ENCODE measurements at regions not wholly inside any gene's neighbourhood (a gene's known extent, or its start where the extent isn't known, plus 50 kb on each side); places are given as distances from the start of the nearest gene placed in this dataset.

GRCh38 chr11:39668640-39669039 lies 1790.8 kb downstream of the LRRC4C start:
- Mint-ChIP-seq H3K27ac (ENCODE audit: unreplicated experiment) (no peak overlapping the region), H3K9me3 (ENCODE audit: unreplicated experiment) (peaks cover 2% of the 10 kb centered on the region), H3K4me1 (ENCODE audit: low read depth, unreplicated experiment) (no peaks in the 10 kb centered on the region), H3K36me3 (ENCODE audit: unreplicated experiment) (no peaks in the 10 kb centered on the region), H3K4me3 (ENCODE audit: unreplicated experiment) (no peak overlapping the region), H3K27me3 (ENCODE audit: unreplicated experiment) (peaks cover 4% of the 10 kb centered on the region)
- TF ChIP-seq, protein P1, sequence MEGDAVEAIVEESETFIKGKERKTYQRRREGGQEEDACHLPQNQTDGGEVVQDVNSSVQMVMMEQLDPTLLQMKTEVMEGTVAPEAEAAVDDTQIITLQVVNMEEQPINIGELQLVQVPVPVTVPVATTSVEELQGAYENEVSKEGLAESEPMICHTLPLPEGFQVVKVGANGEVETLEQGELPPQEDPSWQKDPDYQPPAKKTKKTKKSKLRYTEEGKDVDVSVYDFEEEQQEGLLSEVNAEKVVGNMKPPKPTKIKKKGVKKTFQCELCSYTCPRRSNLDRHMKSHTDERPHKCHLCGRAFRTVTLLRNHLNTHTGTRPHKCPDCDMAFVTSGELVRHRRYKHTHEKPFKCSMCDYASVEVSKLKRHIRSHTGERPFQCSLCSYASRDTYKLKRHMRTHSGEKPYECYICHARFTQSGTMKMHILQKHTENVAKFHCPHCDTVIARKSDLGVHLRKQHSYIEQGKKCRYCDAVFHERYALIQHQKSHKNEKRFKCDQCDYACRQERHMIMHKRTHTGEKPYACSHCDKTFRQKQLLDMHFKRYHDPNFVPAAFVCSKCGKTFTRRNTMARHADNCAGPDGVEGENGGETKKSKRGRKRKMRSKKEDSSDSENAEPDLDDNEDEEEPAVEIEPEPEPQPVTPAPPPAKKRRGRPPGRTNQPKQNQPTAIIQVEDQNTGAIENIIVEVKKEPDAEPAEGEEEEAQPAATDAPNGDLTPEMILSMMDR (IDR thresholded peaks at IDR 0.05; ENCODE audit: partially characterized antibody, unreplicated experiment), result no peak
- no peak for DNase-seq

- Mint-ChIP-seq H3K27ac (ENCODE audit: unreplicated experiment) (no peak overlapping the region), H3K36me3 (ENCODE audit: unreplicated experiment) (no peaks in the 10 kb centered on the region), H3K9me3 (ENCODE audit: unreplicated experiment) (peaks cover 2% of the 10 kb centered on the region), H3K4me1 (ENCODE audit: low read depth, unreplicated experiment) (no peaks in the 10 kb centered on the region), H3K4me3 (ENCODE audit: unreplicated experiment) (no peak overlapping the region), H3K27me3 (ENCODE audit: unreplicated experiment) (peaks cover 5% of the 10 kb centered on the region)
- TF ChIP-seq, protein P1 (IDR thresholded peaks at IDR 0.05; ENCODE audit: partially characterized antibody, unreplicated experiment), result no peak
- DNase-seq, result no peak
These were observed 1795.4 kb downstream of the LRRC4C start for GRCh38 chr11:39664023-39664422.

GRCh38 chr11:39661890-39662289 lies 1797.6 kb downstream of the LRRC4C start:
- TF ChIP-seq, protein P1 (IDR thresholded peaks at IDR 0.05; ENCODE audit: partially characterized antibody, unreplicated experiment), result no peak

GRCh38 chr11:39651857-39652461 lies 1807.5 kb downstream of the LRRC4C start:
- no peaks in the 10 kb centered on the region for H3K9me3 Mint-ChIP-seq (ENCODE audit: unreplicated experiment)
- no peak overlapping the region for H3K4me3 Mint-ChIP-seq (ENCODE audit: unreplicated experiment)
- no peaks in the 10 kb centered on the region for H3K36me3 Mint-ChIP-seq (ENCODE audit: unreplicated experiment)
- TF ChIP-seq, protein P1 (IDR thresholded peaks at IDR 0.05; ENCODE audit: partially characterized antibody, unreplicated experiment), result no peak
- H3K4me1 Mint-ChIP-seq (ENCODE audit: low read depth, unreplicated experiment), result no peaks in the 10 kb centered on the region
- no peak for DNase-seq
- H3K27ac Mint-ChIP-seq (ENCODE audit: unreplicated experiment), result no peak overlapping the region
- H3K27me3 Mint-ChIP-seq (ENCODE audit: unreplicated experiment), result no peaks in the 10 kb centered on the region

More at GRCh38 chr11:39661890-39662289, 1797.6 kb downstream of the LRRC4C start:
- DNase-seq, result no peak
- no peaks in the 10 kb centered on the region for H3K9me3 Mint-ChIP-seq (ENCODE audit: unreplicated experiment)
- no peak overlapping the region for H3K4me3 Mint-ChIP-seq (ENCODE audit: unreplicated experiment)
- H3K27ac Mint-ChIP-seq (ENCODE audit: unreplicated experiment), result no peak overlapping the region
- no peaks in the 10 kb centered on the region for H3K4me1 Mint-ChIP-seq (ENCODE audit: low read depth, unreplicated experiment)
- peaks cover 1% of the 10 kb centered on the region for H3K27me3 Mint-ChIP-seq (ENCODE audit: unreplicated experiment)
- H3K36me3 Mint-ChIP-seq (ENCODE audit: unreplicated experiment), result no peaks in the 10 kb centered on the region

DNA sequence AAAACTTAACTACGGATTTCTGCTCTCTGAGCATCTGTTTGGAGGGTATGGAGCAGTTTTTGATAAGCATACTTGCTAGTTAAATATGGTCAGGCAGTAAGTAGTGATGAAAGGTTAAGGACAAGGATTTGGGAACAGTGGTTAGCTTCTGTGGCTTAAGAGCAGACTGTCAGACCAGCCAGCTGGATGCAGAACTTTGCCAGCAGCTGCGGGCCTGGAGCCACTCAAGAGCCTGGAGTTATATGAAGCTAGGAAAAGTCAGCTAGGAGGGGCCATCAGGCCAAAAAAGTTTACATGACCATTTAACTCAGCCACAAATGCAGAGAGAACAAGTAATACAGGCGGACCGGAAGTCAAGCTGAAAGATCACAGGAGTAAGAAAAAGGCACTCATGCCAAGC lies 1817.7 kb downstream of the LRRC4C start:
- Mint-ChIP-seq H3K36me3 (ENCODE audit: unreplicated experiment) (no peaks in the 10 kb centered on the region), H3K27ac (ENCODE audit: unreplicated experiment) (no peak overlapping the region), H3K4me1 (ENCODE audit: low read depth, unreplicated experiment) (no peaks in the 10 kb centered on the region), H3K27me3 (ENCODE audit: unreplicated experiment) (no peaks in the 10 kb centered on the region), H3K9me3 (ENCODE audit: unreplicated experiment) (no peaks in the 10 kb centered on the region), H3K4me3 (ENCODE audit: unreplicated experiment) (no peak overlapping the region)
- DNase-seq, result no peak
- TF ChIP-seq, protein P1 (IDR thresholded peaks at IDR 0.05; ENCODE audit: partially characterized antibody, unreplicated experiment), result no peak

Measured in glutamatergic neuron (in vitro differentiated cells).